GM12874 (cell line): ENCODE measurements at regions not wholly inside any gene's neighbourhood (a gene's known extent, or its start where the extent isn't known, plus 50 kb on each side); places are given as distances from the start of the nearest gene placed in this dataset.

Experiments used
- TF ChIP-seq, protein P1 (sequence below): IDR thresholded peaks from 2 replicates; pipeline ENCODE4 v1.5.1; 2011; ENCODE audit warnings: low read depth, mild to moderate bottlenecking, control low read depth, low read length, moderate library complexity; ENCODE audit not compliant: insufficient read depth

DNA sequence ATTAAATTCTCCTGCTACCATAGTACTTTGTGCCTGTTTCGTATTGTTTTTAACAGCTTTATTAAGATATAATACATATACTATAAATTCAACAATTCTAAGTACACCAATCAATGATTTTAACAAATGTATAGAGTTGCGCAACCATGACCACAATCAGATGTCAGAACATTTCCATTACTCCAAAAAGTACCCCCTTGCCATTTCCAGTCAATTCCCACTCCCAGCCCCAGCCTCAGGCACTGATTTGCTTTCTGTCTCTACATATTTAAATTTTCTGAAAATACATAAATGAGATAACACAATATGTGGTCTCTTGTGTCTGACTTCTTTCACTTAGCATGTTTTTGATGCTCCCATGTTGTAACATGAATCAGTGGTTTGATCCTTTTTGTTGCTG is 193.9 kb downstream of the FIGN start:
- TF ChIP-seq, protein P1, sequence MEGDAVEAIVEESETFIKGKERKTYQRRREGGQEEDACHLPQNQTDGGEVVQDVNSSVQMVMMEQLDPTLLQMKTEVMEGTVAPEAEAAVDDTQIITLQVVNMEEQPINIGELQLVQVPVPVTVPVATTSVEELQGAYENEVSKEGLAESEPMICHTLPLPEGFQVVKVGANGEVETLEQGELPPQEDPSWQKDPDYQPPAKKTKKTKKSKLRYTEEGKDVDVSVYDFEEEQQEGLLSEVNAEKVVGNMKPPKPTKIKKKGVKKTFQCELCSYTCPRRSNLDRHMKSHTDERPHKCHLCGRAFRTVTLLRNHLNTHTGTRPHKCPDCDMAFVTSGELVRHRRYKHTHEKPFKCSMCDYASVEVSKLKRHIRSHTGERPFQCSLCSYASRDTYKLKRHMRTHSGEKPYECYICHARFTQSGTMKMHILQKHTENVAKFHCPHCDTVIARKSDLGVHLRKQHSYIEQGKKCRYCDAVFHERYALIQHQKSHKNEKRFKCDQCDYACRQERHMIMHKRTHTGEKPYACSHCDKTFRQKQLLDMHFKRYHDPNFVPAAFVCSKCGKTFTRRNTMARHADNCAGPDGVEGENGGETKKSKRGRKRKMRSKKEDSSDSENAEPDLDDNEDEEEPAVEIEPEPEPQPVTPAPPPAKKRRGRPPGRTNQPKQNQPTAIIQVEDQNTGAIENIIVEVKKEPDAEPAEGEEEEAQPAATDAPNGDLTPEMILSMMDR = no peak

DNA sequence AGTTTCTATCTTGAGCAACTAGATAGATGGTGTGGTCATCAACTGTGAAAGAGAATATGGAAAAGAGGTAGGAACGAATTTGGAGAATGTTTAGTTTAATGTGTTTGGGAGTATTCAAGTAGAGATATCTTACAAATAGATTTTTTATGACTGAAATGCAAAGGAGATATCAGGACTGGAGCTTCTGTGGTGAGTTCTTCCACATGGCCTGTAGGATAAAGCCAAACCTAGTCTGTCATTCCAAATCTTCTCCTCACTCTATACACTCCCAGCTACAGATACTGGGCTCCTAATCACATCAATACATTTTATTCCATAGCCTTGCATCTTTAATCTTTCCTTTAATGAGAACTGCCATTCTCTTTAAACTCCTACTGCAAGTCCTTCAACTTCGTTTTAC is 194.3 kb downstream of the FIGN start:
- TF ChIP-seq, protein P1 = no peak

DNA sequence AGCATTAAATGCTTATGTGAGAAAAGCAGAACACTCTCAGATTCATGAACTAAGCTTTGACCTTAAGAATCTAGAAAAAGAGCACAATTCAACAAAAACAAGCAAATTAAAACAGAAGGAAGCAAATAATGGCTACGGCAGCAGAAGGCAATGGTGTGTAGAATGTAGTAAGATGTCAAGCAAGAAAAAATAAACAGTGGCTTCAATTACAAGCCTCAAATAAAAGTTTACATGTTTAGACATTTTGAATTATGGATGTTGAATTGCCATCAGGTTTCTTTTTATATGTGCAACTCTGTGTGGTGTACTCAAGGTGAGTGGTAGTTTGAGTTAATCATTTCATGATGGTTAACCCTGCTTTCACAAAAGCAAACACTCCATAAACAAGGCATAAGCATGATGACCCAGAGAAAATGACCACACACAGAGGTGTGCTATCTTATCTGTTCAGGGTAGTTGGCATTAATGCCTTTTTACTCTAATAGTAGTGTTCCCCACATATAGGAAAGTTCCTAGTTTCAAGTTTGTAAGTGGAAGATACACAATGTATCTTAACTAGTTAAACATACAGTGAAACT is 207.1 kb downstream of the FIGN start:
- TF ChIP-seq, protein P1 = no peak

DNA sequence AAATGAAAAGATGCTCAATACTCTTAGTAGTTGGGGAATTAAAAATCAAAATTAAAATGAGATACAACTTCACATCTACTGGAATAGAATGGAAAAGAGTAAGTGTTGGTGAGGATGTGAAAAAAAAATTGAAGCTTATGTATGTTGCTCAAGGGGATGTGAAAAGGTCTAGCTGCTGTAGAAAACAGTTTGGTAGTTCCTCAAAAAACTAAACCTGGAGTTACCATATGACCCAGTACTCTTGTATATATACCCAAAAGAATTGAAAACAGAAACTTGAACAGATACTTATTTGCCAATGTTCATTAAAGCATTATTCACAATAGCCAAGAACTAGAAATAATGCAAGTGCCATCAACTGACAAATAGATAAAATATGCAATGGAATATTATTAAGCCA is 208.4 kb downstream of the FIGN start:
- TF ChIP-seq, protein P1 = no peak

DNA sequence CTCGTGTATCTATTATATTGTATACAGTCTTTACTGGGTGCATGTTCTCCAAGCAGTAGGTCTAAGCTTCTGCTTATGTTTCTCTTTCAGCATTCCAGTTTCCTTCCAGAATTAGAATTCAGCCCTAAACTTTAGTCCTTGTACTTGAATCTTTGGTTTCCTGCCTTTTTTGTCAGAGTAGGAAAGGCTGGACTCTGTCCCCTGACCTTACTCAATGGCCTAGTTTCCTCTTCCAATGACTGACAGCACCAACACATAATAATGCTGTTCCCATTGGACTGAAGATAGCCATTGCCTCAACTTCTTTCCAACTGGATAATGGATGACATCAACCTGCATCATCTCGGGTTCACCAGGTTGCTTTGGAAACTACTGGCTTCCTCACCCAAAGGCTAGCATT is 217.0 kb downstream of the FIGN start:
- TF ChIP-seq, protein P1 = no peak

DNA sequence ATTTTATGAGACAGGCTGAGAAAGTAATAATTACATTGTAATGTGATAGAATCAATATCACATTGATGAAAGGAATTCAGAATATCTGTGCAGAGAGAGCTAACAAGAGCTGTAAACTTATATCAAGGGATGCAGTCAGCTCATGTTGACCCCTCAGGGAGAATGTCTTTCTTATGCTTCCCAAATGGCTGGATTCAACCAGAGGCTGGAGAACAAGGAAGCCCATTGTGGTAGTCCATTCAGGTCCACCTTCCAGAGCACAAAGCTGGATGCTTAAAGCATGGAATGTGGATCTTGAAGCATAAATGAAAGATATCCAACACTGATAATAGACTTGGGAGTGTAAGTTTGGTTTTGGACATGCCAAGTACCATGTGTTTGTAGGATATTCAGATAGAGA is 220.0 kb downstream of the FIGN start:
- TF ChIP-seq, protein P1 = no peak

DNA sequence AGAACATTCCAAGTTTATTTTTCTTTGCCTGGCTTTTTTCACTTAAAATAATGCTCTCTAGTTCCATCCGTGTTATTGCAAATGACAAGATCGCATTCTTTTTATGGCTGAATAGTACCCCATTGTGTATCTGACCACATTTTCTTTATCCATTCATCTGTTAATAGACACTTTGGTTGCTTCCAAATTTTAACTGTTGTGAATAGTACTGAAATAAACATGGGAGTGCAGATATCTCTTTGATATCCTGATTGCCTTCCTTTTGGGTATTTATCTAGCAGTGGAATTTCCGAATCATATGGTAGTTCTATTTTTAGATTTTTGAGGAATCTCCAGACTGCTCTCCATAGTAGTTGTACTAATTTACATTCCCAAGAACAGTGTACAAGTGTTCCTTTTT is 230.5 kb downstream of the FIGN start:
- TF ChIP-seq, protein P1 = no peak
